C4-2B (cell line): ENCODE measurements at regions not wholly inside any gene's neighbourhood (a gene's known extent, or its start where the extent isn't known, plus 50 kb on each side); places are given as distances from the start of the nearest gene placed in this dataset.
"Not testable (repeated sequence)": the region's sequence is repeated elsewhere in the genome, so short reads cannot be mapped to it uniquely, and the experiment has no call there.

Source experiments
- H3K27ac ChIP-seq: fragments of 450-650 bp; 2 replicates; pipeline ENCODE4 v1.5.1; 2017
- ZFX ChIP-seq: fragments of 450-650 bp; IDR thresholded peaks from 2 replicates; pipeline ENCODE4 v1.6.1; 2017
- TF ChIP-seq, protein P1 (sequence below): fragments of 450-650 bp; conservative IDR thresholded peaks from 2 replicates; pipeline ENCODE4 v1.5.1; 2017; ENCODE audit warnings: mild to moderate bottlenecking

- H3K27ac ChIP-seq: no peak overlapping the region
- TF ChIP-seq, protein P1, sequence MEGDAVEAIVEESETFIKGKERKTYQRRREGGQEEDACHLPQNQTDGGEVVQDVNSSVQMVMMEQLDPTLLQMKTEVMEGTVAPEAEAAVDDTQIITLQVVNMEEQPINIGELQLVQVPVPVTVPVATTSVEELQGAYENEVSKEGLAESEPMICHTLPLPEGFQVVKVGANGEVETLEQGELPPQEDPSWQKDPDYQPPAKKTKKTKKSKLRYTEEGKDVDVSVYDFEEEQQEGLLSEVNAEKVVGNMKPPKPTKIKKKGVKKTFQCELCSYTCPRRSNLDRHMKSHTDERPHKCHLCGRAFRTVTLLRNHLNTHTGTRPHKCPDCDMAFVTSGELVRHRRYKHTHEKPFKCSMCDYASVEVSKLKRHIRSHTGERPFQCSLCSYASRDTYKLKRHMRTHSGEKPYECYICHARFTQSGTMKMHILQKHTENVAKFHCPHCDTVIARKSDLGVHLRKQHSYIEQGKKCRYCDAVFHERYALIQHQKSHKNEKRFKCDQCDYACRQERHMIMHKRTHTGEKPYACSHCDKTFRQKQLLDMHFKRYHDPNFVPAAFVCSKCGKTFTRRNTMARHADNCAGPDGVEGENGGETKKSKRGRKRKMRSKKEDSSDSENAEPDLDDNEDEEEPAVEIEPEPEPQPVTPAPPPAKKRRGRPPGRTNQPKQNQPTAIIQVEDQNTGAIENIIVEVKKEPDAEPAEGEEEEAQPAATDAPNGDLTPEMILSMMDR: no peak
- TF ChIP-seq ZFX: no peak
These were observed 659.4 kb upstream of the RGS18 start for GRCh38 chr1:191498825-191499224.

- no peak for TF ChIP-seq ZFX
- TF ChIP-seq, protein P1: no peak
- H3K27ac ChIP-seq: no peak overlapping the region
These were observed 653.3 kb upstream of the RGS18 start for GRCh38 chr1:191504999-191505398.

DNA sequence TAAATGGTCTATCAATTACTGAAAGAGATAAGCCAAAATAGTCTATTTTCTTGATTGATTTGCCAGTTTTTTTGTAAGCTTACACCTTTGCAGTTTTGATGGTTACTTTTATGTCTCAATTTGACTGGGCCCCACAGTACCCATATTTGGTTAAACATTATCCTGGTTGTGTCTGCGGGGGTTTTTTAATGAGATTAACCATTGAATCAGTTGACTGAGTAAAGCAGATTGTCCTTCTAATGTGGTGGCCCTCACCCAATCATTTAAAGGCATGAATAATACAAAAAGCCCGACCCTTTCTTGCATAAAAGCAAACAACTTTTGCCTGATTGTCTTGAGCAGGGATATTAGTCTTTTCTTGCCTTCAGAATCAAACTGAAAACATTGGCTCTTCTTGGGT lies 650.0 kb upstream of the RGS18 start:
- TF ChIP-seq ZFX: no peak
- TF ChIP-seq, protein P1: no peak
- H3K27ac ChIP-seq: no peak overlapping the region

- H3K27ac ChIP-seq: not testable (repeated sequence)
These were observed 646.8 kb upstream of the RGS18 start for GRCh38 chr1:191511480-191511879.

GRCh38 chr1:191517826-191518225 lies 640.4 kb upstream of the RGS18 start:
- no peak overlapping the region for H3K27ac ChIP-seq
- TF ChIP-seq ZFX: no peak
- TF ChIP-seq, protein P1: peak; percentile 24

- H3K27ac ChIP-seq: no peak overlapping the region
- TF ChIP-seq ZFX: no peak
- TF ChIP-seq, protein P1: no peak
These were observed 638.7 kb upstream of the RGS18 start for GRCh38 chr1:191519519-191519918.

DNA sequence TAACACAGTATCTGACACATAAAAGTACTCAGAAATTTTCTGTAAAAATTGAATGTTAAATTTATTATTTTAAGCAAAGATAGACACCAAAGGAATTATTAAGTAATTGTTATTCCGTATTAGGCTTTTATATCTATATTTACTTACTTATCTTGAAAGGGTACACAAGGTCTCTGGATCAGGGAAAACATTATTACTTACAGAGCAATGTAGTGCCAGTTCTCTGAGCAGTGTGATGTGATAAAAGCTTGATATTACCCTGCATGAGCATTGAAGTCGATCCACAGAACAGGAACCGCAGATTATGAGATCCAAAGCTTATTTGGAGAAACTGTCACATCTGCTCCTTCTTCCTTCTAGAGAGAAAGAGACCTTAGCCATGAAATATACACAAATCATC lies 637.9 kb upstream of the RGS18 start:
- H3K27ac ChIP-seq: no peak overlapping the region
- no peak for TF ChIP-seq ZFX
- TF ChIP-seq, protein P1: no peak

- H3K27ac ChIP-seq: not testable (repeated sequence)
These were observed 632.3 kb upstream of the RGS18 start for GRCh38 chr1:191525944-191526343.

GRCh38 chr1:191528275-191528674 lies 630.0 kb upstream of the RGS18 start:
- no peak for TF ChIP-seq ZFX
- TF ChIP-seq, protein P1: no peak
- H3K27ac ChIP-seq: no peak overlapping the region
